Neural cell (in vitro differentiated cells): ENCODE measurements at regions not wholly inside any gene's neighbourhood (a gene's known extent, or its start where the extent isn't known, plus 50 kb on each side); places are given as distances from the start of the nearest gene placed in this dataset.

Source experiments
- H2AFZ ChIP-seq: fragments of 200-600, 300-800 bp; sonication (generic), shearing (Covaris generic); 2 replicates; pipeline ENCODE4 v1.6.0; 2014; ENCODE audit warnings: low read depth, mild to moderate bottlenecking, antibody characterized with exemption, low read length, moderate library complexity
- H3F3A ChIP-seq: fragments of 200-600 bp; shearing (Covaris generic); 2 replicates; pipeline ENCODE4 v1.6.1; 2016; ENCODE audit warnings: mild to moderate bottlenecking, moderate library complexity, mixed read lengths, antibody characterized with exemption, low read length; ENCODE audit not compliant: insufficient read depth, poor library complexity, severe bottlenecking
- H3K27ac ChIP-seq: fragments of 200-600, 300-800 bp; sonication (generic), shearing (Covaris generic); 2 replicates; pipeline ENCODE4 v1.5.1; 2014; ENCODE audit warnings: mild to moderate bottlenecking, low read length, moderate library complexity
- H3K27me3 ChIP-seq: fragments of 300-800, 200-600 bp; sonication (generic), shearing (Covaris generic); 2 replicates; pipeline ENCODE4 v1.6.0; 2014; ENCODE audit warnings: mild to moderate bottlenecking, low read depth, low read length, moderate library complexity; ENCODE audit not compliant: insufficient read depth
- H3K36me3 ChIP-seq: fragments of 300-800, 200-600 bp; sonication (generic), shearing (Covaris generic); 2 replicates; pipeline ENCODE4 v1.5.1; 2014; ENCODE audit warnings: mild to moderate bottlenecking, antibody characterized with exemption, low read length, moderate library complexity; ENCODE audit not compliant: insufficient read depth
- H3K4me2 ChIP-seq: fragments of 300-800, 200-600 bp; sonication (generic), shearing (Covaris generic); 2 replicates; pipeline ENCODE4 v1.6.0; 2014; ENCODE audit warnings: mild to moderate bottlenecking, low read length
- H3K4me3 ChIP-seq: fragments of 300-800, 200-600 bp; sonication (generic), shearing (Covaris generic); 2 replicates; pipeline ENCODE4 v1.5.1; 2014; ENCODE audit warnings: mild to moderate bottlenecking, low read length, moderate library complexity
- H3K79me2 ChIP-seq: fragments of 200-600 bp; shearing (Covaris generic); replicated peaks from 2 replicates; pipeline ENCODE4 v1.6.0; 2014; ENCODE audit warnings: mild to moderate bottlenecking, low read length, moderate library complexity; ENCODE audit not compliant: insufficient read depth
- H3K9ac ChIP-seq: fragments of 300-800, 200-600 bp; sonication (generic), shearing (Covaris generic); 2 replicates; pipeline ENCODE4 v1.6.1; 2016; ENCODE audit warnings: mild to moderate bottlenecking, low read length, mixed read lengths
- H3K9me2 ChIP-seq: fragments of 200-600 bp; shearing (Covaris generic); 2 replicates; pipeline ENCODE4 v1.6.1; 2016; ENCODE audit warnings: mild to moderate bottlenecking, low read length, mixed read lengths; ENCODE audit not compliant: insufficient read depth
- H3K9me3 ChIP-seq: fragments of 200-600, 300-800 bp; sonication (generic), shearing (Covaris generic); 2 replicates; pipeline ENCODE4 v1.6.1; 2016; ENCODE audit warnings: mild to moderate bottlenecking, mixed run types, low read length, moderate library complexity, mixed read lengths
- H4K20me1 ChIP-seq: fragments of 200-600 bp; shearing (Covaris generic); 2 replicates; pipeline ENCODE4 v1.6.1; 2016; ENCODE audit warnings: mild to moderate bottlenecking, mixed run types; ENCODE audit not compliant: insufficient read depth
- EP300 ChIP-seq: fragments of 450-650 bp; conservative IDR thresholded peaks from 2 replicates; pipeline ENCODE4 v1.6.1; 2014; ENCODE audit warnings: antibody characterized with exemption, mild to moderate bottlenecking, moderate library complexity; ENCODE audit not compliant: poor library complexity, severe bottlenecking
- EZH2 ChIP-seq: fragments of 200-600, 300-800 bp; shearing (Covaris generic), sonication (generic); IDR thresholded peaks from 2 replicates; pipeline ENCODE4 v1.6.1; 2014; ENCODE audit warnings: antibody characterized with exemption, low read length, borderline replicate concordance, mild to moderate bottlenecking; ENCODE audit not compliant: insufficient read depth, poor library complexity, severe bottlenecking
- MXI1 ChIP-seq: fragments of 450-650 bp; conservative IDR thresholded peaks from 2 replicates; pipeline ENCODE4 v1.6.1; 2014; ENCODE audit warnings: antibody characterized with exemption, mild to moderate bottlenecking; ENCODE audit not compliant: poor library complexity, severe bottlenecking
- POLR2AphosphoS5 ChIP-seq: IDR thresholded peaks from 2 replicates; pipeline ENCODE4 v1.6.1; 2012
- RAD21 ChIP-seq: fragments of 450-650 bp; conservative IDR thresholded peaks from 2 replicates; pipeline ENCODE4 v1.6.1; 2014; ENCODE audit warnings: antibody characterized with exemption, mild to moderate bottlenecking, moderate library complexity
- SMC3 ChIP-seq: fragments of 450-650 bp; conservative IDR thresholded peaks from 2 replicates; pipeline ENCODE4 v1.6.1; 2014; ENCODE audit warnings: antibody characterized with exemption, mild to moderate bottlenecking, moderate library complexity; ENCODE audit not compliant: poor library complexity
- TAF1 ChIP-seq: IDR thresholded peaks from 2 replicates; pipeline ENCODE4 v1.6.1; 2012; ENCODE audit warnings: low read depth
- TF ChIP-seq, protein P1 (sequence below): IDR thresholded peaks from 2 replicates; pipeline ENCODE4 v1.6.1; 2012; ENCODE audit warnings: borderline replicate concordance
- TF ChIP-seq, protein P2 (sequence below): fragments of 450-650 bp; IDR thresholded peaks from 2 replicates; pipeline ENCODE4 v1.5.1; 2014; ENCODE audit warnings: antibody characterized with exemption, mild to moderate bottlenecking, moderate library complexity; ENCODE audit not compliant: poor library complexity, severe bottlenecking

DNA sequence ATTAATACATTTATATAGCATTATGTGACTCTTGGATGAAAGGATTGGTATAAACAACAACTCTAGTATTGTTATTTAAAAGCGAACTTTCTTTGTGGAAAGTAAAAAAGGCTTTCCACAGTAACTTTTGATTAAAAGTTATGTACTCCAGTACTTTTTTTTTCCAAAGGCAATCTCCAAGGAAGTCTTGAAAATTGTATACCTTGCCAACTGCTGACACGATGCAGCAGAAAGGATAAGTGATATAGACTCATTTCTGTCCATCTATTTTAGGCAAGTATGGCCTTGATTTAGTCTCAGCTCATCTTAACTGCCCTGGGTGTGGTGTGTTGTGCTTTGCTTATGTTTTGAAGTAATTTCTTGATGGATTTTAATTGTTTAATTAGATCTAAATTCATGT, 79.7 kb downstream of the OTOL1 start:
- Histone ChIP-seq H3K27ac (no peak overlapping the region), H3K9ac (no peak overlapping the region)

DNA sequence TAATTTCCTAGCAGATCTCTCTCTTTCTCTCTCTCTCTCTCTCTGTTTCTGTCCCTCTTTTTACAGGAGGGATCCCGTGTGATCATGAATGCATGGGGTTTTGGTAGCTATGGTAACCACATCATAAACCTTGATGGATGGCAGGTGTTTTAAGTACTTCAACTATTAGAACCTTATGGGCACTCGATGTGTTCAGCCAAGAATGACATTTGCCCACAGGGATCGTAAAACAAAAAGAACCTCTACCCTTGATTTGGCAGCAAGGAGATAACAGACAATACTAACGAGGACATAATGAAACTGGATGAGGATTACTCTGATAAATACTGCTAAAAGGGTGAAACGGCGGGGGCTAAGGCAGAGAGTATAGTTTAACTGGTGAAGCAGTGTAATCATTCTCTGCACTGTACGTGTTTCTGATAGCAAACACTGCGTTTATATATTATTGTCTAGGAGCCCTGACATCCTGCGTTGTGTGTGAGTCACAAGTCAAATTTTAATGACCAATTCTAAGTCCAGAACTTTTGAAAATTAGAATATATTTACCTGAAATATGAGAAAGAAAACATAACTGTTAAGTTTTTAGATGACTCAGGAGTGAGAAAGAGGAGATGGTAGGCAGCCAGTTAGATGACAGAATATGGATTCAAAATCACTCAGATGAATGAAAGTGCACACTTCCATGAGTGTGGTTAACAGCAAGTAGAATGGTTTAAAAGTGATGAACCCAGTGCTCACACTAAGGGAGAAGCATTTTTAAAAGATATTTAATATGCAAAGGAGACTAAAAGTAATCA, 80.3 kb downstream of the OTOL1 start:
- H3K36me3 ChIP-seq = no peaks in the 10 kb centered on the region
- H3K9ac ChIP-seq = no peak overlapping the region
- peak overlapping the region; percentile 43 for H3K4me2 ChIP-seq
- H3K27ac ChIP-seq = peak overlapping the region; percentile 9
- no peaks in the 10 kb centered on the region for H3K79me2 ChIP-seq
- H2AFZ ChIP-seq = no peak overlapping the region
- no peaks in the 10 kb centered on the region for H4K20me1 ChIP-seq
- H3K9me3 ChIP-seq = no peaks in the 10 kb centered on the region
- no peaks in the 10 kb centered on the region for H3K27me3 ChIP-seq
- TF ChIP-seq EZH2 (no peak), POLR2AphosphoS5 (peak; percentile 4), SMC3 (no peak), EP300 (peak; percentile 28)
- H3K9me2 ChIP-seq = no peaks in the 10 kb centered on the region
- peaks cover 5% of the 10 kb centered on the region for H3F3A ChIP-seq
- H3K4me3 ChIP-seq = peak overlapping the region; percentile 23

More for the DNA sequence above, 79.7 kb downstream of the OTOL1 start:
- H3K9me2 ChIP-seq = no peaks in the 10 kb centered on the region
- H3K27me3 ChIP-seq = no peaks in the 10 kb centered on the region
- H3F3A ChIP-seq = peaks cover 5% of the 10 kb centered on the region
- H3K9me3 ChIP-seq = no peaks in the 10 kb centered on the region
- H3K79me2 ChIP-seq = no peaks in the 10 kb centered on the region
- H3K4me3 ChIP-seq = peak overlapping the region; percentile 23
- no peak overlapping the region for H2AFZ ChIP-seq
- H4K20me1 ChIP-seq = no peaks in the 10 kb centered on the region
- no peaks in the 10 kb centered on the region for H3K36me3 ChIP-seq
- TF ChIP-seq MXI1 = no peak
- TF ChIP-seq, protein P1, sequence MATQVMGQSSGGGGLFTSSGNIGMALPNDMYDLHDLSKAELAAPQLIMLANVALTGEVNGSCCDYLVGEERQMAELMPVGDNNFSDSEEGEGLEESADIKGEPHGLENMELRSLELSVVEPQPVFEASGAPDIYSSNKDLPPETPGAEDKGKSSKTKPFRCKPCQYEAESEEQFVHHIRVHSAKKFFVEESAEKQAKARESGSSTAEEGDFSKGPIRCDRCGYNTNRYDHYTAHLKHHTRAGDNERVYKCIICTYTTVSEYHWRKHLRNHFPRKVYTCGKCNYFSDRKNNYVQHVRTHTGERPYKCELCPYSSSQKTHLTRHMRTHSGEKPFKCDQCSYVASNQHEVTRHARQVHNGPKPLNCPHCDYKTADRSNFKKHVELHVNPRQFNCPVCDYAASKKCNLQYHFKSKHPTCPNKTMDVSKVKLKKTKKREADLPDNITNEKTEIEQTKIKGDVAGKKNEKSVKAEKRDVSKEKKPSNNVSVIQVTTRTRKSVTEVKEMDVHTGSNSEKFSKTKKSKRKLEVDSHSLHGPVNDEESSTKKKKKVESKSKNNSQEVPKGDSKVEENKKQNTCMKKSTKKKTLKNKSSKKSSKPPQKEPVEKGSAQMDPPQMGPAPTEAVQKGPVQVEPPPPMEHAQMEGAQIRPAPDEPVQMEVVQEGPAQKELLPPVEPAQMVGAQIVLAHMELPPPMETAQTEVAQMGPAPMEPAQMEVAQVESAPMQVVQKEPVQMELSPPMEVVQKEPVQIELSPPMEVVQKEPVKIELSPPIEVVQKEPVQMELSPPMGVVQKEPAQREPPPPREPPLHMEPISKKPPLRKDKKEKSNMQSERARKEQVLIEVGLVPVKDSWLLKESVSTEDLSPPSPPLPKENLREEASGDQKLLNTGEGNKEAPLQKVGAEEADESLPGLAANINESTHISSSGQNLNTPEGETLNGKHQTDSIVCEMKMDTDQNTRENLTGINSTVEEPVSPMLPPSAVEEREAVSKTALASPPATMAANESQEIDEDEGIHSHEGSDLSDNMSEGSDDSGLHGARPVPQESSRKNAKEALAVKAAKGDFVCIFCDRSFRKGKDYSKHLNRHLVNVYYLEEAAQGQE = no peak
- TF ChIP-seq EP300 = no peak
- no peak for TF ChIP-seq SMC3
- TF ChIP-seq EZH2 = no peak
- peak overlapping the region; percentile 43 for H3K4me2 ChIP-seq

DNA sequence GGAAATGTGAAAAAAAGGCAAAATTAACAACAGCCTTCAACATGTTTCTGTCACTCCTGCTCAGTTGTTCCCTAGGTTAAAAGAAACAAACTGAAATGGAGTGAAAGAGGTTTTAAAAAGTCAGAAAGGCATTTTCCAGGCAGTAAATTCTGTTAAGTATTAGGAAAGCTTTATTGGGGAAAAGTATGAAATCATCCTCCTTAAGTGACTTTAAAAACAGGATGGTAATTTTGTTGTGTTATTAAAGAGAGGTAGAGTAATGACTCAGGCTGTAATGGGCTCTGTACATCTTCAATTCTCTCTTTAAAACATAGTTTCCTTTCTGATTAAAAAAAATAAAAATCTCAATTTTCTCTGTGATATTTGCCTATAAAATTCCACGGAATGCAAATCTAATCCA, 81.1 kb downstream of the OTOL1 start:
- Histone ChIP-seq H3K9me3 (no peaks in the 10 kb centered on the region), H3K4me3 (no peak overlapping the region), H2AFZ (no peak overlapping the region), H3K9ac (no peak overlapping the region), H3F3A (peaks cover 5% of the 10 kb centered on the region), H3K9me2 (no peaks in the 10 kb centered on the region), H3K79me2 (no peaks in the 10 kb centered on the region), H3K36me3 (no peaks in the 10 kb centered on the region), H3K27ac (no peak overlapping the region), H3K27me3 (no peaks in the 10 kb centered on the region), H3K4me2 (no peak overlapping the region), H4K20me1 (no peaks in the 10 kb centered on the region)
- TF ChIP-seq SMC3 (no peak), EP300 (no peak), EZH2 (no peak), MXI1 (no peak), POLR2AphosphoS5 (no peak), TAF1 (no peak), RAD21 (no peak)
- TF ChIP-seq, protein P1 = no peak
- TF ChIP-seq, protein P2, sequence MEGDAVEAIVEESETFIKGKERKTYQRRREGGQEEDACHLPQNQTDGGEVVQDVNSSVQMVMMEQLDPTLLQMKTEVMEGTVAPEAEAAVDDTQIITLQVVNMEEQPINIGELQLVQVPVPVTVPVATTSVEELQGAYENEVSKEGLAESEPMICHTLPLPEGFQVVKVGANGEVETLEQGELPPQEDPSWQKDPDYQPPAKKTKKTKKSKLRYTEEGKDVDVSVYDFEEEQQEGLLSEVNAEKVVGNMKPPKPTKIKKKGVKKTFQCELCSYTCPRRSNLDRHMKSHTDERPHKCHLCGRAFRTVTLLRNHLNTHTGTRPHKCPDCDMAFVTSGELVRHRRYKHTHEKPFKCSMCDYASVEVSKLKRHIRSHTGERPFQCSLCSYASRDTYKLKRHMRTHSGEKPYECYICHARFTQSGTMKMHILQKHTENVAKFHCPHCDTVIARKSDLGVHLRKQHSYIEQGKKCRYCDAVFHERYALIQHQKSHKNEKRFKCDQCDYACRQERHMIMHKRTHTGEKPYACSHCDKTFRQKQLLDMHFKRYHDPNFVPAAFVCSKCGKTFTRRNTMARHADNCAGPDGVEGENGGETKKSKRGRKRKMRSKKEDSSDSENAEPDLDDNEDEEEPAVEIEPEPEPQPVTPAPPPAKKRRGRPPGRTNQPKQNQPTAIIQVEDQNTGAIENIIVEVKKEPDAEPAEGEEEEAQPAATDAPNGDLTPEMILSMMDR = no peak
